ENCODE measurements at regions not wholly inside any gene's neighbourhood (a gene's known extent, or its start where the extent isn't known, plus 50 kb on each side); places are given as distances from the start of the nearest gene placed in this dataset.

DNA sequence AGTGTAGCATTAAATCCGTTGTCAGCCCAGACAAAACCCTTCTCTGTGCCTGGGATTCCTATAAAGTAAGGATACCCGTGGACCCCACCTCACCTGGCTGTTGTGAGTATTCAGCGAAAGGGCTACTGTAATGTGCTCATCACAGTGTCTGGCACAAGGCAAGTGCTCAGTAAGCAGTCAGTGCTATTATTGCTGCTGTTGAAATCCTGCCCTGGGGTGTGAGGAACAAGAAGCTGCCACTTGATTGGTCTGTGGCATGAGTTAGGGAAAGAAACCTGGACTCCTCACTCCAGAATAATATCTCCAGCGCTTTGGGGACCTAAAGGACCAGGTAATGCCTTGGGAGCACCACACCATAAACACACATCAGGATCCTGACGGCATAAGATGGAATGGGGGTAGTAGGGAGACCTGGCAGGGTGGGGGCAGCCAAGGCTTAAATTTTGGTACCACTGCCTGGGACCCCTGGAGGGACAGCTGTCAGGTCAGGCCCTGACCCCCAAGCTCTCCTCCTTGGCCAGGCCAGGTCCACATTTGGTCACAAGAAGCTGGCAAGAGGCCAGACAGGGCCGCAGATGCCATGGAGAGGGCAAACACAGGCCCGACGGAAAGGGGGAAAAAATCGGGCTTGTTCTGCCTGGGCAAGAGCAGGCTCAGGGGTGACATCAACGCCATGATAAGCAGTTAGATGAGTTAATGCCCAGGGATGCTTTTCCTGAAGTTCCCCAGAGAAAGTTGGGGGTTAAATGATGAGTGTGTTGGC, 66.5 kb downstream of the MRPL14 start:
- CTCF ChIA-PET, result interaction anchor here (0.7 to 5.9 kb wide), 5 partner anchors 11 to 112 kb away, joined by 3 to 50 read pairs (median 6); no protein-coding TSS in a partner anchor
- POLR2A ChIA-PET, result interaction anchor here (0.9 to 3.4 kb wide), 3 partner anchors 12 to 55 kb away, joined by 3 to 12 read pairs (median 11); no protein-coding TSS in a partner anchor
- WGBS (ENCODE audit: insufficient coverage, insufficient replicate concordance, low lambda C conversion rate, missing lambda C conversion rate), result 42% methylated on average over 10 of the region's 10 CpGs
- Histone ChIP-seq H3K27ac (ENCODE audit: control insufficient read depth, insufficient read depth) (no peak overlapping the region), H3K79me2 (ENCODE audit: control insufficient read depth, insufficient read depth, low read length) (no peaks in the 10 kb centered on the region), H3K9ac (ENCODE audit: control insufficient read depth, insufficient read depth, low read length) (no peak overlapping the region), H3K4me1 (ENCODE audit: control insufficient read depth, insufficient read depth, low read length) (peaks cover 40% of the 10 kb centered on the region), H4K20me1 (ENCODE audit: control insufficient read depth, insufficient read depth) (no peaks in the 10 kb centered on the region), H2AFZ (ENCODE audit: control insufficient read depth, low read depth, low read length) (no peak overlapping the region), H3K4me3 (no peak overlapping the region), H3K9me3 (replicated peaks; ENCODE audit: control insufficient read depth, insufficient read depth, low read length) (no peaks in the 10 kb centered on the region; the same call in 2 of the 3 replicates), H3K4me2 (ENCODE audit: control insufficient read depth, insufficient read depth) (no peak overlapping the region), H3K27me3 (replicated peaks in 1 of 2; ENCODE audit: control insufficient read depth in 2 of 2, insufficient read depth in 2 of 2, low read length in 1 of 2) (no peaks in the 10 kb centered on the region), H3K36me3 (ENCODE audit: control insufficient read depth in 2 of 2, insufficient read depth in 2 of 2, low read length in 1 of 2) (no peaks in the 10 kb centered on the region)
- SMC1A ChIA-PET (ENCODE audit: uncharacterized antibody, unreplicated experiment), result interaction anchor here (3.0 kb wide), 1 partner anchor 9 kb away, joined by 18 read pairs; no protein-coding TSS in a partner anchor
- DNase-seq (ENCODE audit: low read depth, low spot score) (no peak), FAIRE-seq (no peak), ATAC-seq (no peak)
- in situ Hi-C loops (cut with MboI) (no loop called here), intact Hi-C loops (cut with micrococcal nuclease; ENCODE audit: unreplicated experiment) (no loop called here)
- no TSS peak for BruUV-seq (replicated peaks)
- RAD21 ChIA-PET (ENCODE audit: unreplicated experiment), result interaction anchor here (0.7 to 1.7 kb wide), 5 partner anchors 8 to 83 kb away, joined by 3 to 6 read pairs (median 3); no protein-coding TSS in a partner anchor
- TF ChIP-seq ZSCAN29 (IDR thresholded peaks at IDR 0.05) (no peak), KDM1A (IDR thresholded peaks at IDR 0.05; ENCODE audit: borderline replicate concordance) (no peak), ZBED1 (IDR thresholded peaks at IDR 0.05; ENCODE audit: borderline replicate concordance) (no peak)
